ENCODE measurements at regions not wholly inside any gene's neighbourhood (a gene's known extent, or its start where the extent isn't known, plus 50 kb on each side); places are given as distances from the start of the nearest gene placed in this dataset.

DNA sequence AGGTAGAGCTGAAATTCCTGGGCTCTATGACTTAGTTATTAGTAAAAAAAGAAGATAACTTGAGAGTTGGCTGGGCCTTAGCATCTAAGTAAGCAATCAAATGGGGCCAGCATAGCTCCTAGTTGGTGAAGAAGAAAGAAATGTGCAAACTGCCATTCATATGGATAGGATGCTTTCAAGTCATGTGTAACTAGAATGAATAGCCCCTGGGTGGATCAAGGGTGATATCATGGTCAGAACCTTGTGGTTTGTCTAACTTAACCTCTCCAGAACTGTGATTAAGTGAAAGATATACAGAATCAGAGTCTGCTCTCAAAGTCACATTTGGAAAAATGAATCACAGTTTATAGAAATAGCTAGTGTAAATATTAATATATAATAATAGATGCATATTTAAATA, 198.7 kb upstream of the DTNA start:
- Histone ChIP-seq H3K36me3 (ENCODE audit: control insufficient read depth, insufficient read depth, low read length) (peaks cover 31% of the 10 kb centered on the region), H3K9me3 (ENCODE audit: control insufficient read depth, low read length) (peaks cover 31% of the 10 kb centered on the region), H3K4me1 (ENCODE audit: control insufficient read depth, insufficient read depth, low read length) (no peaks in the 10 kb centered on the region), H3K27me3 (ENCODE audit: control insufficient read depth, insufficient read depth, low read length, poor library complexity, severe bottlenecking) (no peaks in the 10 kb centered on the region), H3K9ac (ENCODE audit: extremely low read depth, low read length, poor library complexity, severe bottlenecking) (no peak overlapping the region), H3K27ac (ENCODE audit: low read depth, low read length) (no peak overlapping the region), H3K4me3 (ENCODE audit: low read length) (no peak overlapping the region)
- DNase-seq, result no peak
- H3K27ac Mint-ChIP-seq, result no peak overlapping the region
- TF ChIP-seq, protein P1, sequence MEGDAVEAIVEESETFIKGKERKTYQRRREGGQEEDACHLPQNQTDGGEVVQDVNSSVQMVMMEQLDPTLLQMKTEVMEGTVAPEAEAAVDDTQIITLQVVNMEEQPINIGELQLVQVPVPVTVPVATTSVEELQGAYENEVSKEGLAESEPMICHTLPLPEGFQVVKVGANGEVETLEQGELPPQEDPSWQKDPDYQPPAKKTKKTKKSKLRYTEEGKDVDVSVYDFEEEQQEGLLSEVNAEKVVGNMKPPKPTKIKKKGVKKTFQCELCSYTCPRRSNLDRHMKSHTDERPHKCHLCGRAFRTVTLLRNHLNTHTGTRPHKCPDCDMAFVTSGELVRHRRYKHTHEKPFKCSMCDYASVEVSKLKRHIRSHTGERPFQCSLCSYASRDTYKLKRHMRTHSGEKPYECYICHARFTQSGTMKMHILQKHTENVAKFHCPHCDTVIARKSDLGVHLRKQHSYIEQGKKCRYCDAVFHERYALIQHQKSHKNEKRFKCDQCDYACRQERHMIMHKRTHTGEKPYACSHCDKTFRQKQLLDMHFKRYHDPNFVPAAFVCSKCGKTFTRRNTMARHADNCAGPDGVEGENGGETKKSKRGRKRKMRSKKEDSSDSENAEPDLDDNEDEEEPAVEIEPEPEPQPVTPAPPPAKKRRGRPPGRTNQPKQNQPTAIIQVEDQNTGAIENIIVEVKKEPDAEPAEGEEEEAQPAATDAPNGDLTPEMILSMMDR (conservative IDR thresholded peaks at IDR 0.05), result no peak
- no peak overlapping the region for H3K4me3 Mint-ChIP-seq
- H3K4me1 Mint-ChIP-seq, result peaks cover 4% of the 10 kb centered on the region
- H3K27me3 Mint-ChIP-seq (ENCODE audit: insufficient read depth), result no peaks in the 10 kb centered on the region
- H3K36me3 Mint-ChIP-seq (ENCODE audit: low read depth), result peaks cover 36% of the 10 kb centered on the region
- H3K9me3 Mint-ChIP-seq, result peaks cover 28% of the 10 kb centered on the region

DNA sequence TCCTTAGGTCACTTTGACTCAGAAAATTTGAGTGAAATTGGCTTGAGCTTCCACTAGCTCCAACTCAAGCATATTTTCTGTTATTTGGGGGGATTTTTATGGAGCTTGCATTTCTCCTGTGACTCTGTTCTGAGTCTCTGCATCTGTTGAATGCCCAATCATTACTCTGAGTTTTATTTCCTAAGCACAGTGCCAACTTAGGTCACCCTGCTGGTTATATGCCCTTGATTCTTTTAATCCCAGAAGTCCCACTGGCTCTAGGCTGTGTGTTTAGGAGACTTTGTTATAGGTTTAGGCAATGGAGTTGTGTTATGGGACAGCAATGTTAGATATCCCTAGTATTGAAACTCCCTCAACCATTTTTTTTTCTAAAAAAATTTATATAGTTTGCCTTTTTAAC, 198.2 kb upstream of the DTNA start:
- H3K27ac ChIP-seq (ENCODE audit: low read depth, low read length), result no peak overlapping the region
- H3K36me3 ChIP-seq (ENCODE audit: control insufficient read depth, insufficient read depth, low read length), result peaks cover 31% of the 10 kb centered on the region
- H3K9me3 ChIP-seq (ENCODE audit: control insufficient read depth, low read length), result peaks cover 35% of the 10 kb centered on the region
- no peak overlapping the region for H3K4me3 Mint-ChIP-seq
- H3K9ac ChIP-seq (ENCODE audit: extremely low read depth, low read length, poor library complexity, severe bottlenecking), result no peak overlapping the region
- H3K4me1 ChIP-seq (ENCODE audit: control insufficient read depth, insufficient read depth, low read length), result no peaks in the 10 kb centered on the region
- TF ChIP-seq, protein P1 (conservative IDR thresholded peaks at IDR 0.05), result no peak
- DNase-seq, result no peak
- no peak overlapping the region for H3K4me3 ChIP-seq (ENCODE audit: low read length)
- peaks cover 33% of the 10 kb centered on the region for H3K9me3 Mint-ChIP-seq
- H3K4me1 Mint-ChIP-seq, result peaks cover 4% of the 10 kb centered on the region
- peaks cover 39% of the 10 kb centered on the region for H3K36me3 Mint-ChIP-seq (ENCODE audit: low read depth)
- H3K27ac Mint-ChIP-seq, result no peak overlapping the region
- H3K27me3 Mint-ChIP-seq (ENCODE audit: insufficient read depth), result no peaks in the 10 kb centered on the region
- H3K27me3 ChIP-seq (ENCODE audit: control insufficient read depth, insufficient read depth, low read length, poor library complexity, severe bottlenecking), result no peaks in the 10 kb centered on the region

DNA sequence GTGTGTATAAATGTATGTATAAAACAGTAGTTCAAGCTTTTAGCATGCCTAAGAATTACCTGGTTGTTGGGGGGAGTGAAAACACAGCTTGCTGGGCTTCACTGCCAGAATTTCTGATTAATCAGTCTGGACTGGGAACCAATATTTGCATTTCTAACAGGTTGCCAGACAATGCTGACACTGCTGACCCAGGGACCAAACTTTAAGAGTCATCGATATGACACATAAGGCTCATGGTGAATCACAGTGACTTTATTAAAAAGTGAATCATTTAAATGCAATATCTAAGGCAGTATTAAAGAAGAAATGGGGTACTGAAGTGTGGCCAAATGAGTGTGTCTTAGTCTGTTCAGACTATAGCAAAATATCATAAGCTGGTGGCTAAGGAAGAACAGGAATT, 195.9 kb upstream of the DTNA start:
- peaks cover 41% of the 10 kb centered on the region for H3K36me3 Mint-ChIP-seq (ENCODE audit: low read depth)
- no peaks in the 10 kb centered on the region for H3K4me1 ChIP-seq (ENCODE audit: control insufficient read depth, insufficient read depth, low read length)
- no peak for DNase-seq
- TF ChIP-seq, protein P1 (conservative IDR thresholded peaks at IDR 0.05), result no peak
- H3K36me3 ChIP-seq (ENCODE audit: control insufficient read depth, insufficient read depth, low read length), result peaks cover 31% of the 10 kb centered on the region
- H3K9ac ChIP-seq (ENCODE audit: extremely low read depth, low read length, poor library complexity, severe bottlenecking), result no peak overlapping the region
- no peak overlapping the region for H3K27ac Mint-ChIP-seq
- H3K9me3 Mint-ChIP-seq, result peaks cover 38% of the 10 kb centered on the region
- H3K4me3 Mint-ChIP-seq, result no peak overlapping the region
- peaks cover 5% of the 10 kb centered on the region for H3K4me1 Mint-ChIP-seq
- H3K27me3 Mint-ChIP-seq (ENCODE audit: insufficient read depth), result no peaks in the 10 kb centered on the region
- WGBS, 2 experiments (ENCODE audit: insufficient coverage in 1 of 2, insufficient read length in 1 of 2), result 100% methylated on average over 1 of the region's 1 CpG
- no peaks in the 10 kb centered on the region for H3K27me3 ChIP-seq (ENCODE audit: control insufficient read depth, insufficient read depth, low read length, poor library complexity, severe bottlenecking)
- peak overlapping the region; percentile 30 for H3K4me3 ChIP-seq (ENCODE audit: low read length)
- H3K27ac ChIP-seq (ENCODE audit: low read depth, low read length), result no peak overlapping the region
- H3K9me3 ChIP-seq (ENCODE audit: control insufficient read depth, low read length), result peaks cover 48% of the 10 kb centered on the region
